Stimulated activated CD4-positive, alpha-beta T cell treated with anti-CD3 and anti-CD28 coated beads, Interleukin-2, amount 100 ng/mL, for 48 hours (primary cell): ENCODE measurements at regions not wholly inside any gene's neighbourhood (a gene's known extent, or its start where the extent isn't known, plus 50 kb on each side); places are given as distances from the start of the nearest gene placed in this dataset.
"Not testable (repeated sequence)": the region's sequence is repeated elsewhere in the genome, so short reads cannot be mapped to it uniquely, and the experiment has no call there.

Experiments
- DNase-seq, 2 donors: peaks; one replicate each; pipeline ENCODE4 v3.0.0-alpha.2; 2020

- DNase-seq, result no peak
These were observed 787.9 kb upstream of the RAB6C start for GRCh38 chr2:129191530-129191929.

GRCh38 chr2:129192117-129192516 is 787.3 kb upstream of the RAB6C start:
- no peak for DNase-seq

GRCh38 chr2:129192841-129193253 is 786.6 kb upstream of the RAB6C start:
- DNase-seq, result no peak

GRCh38 chr2:129193961-129194360 is 785.5 kb upstream of the RAB6C start:
- no peak for DNase-seq

GRCh38 chr2:129199501-129199900 is 780.0 kb upstream of the RAB6C start:
- DNase-seq, result no peak

- DNase-seq, result no peak
These were observed 777.8 kb upstream of the RAB6C start for GRCh38 chr2:129201696-129202095.

GRCh38 chr2:129203331-129203730 is 776.1 kb upstream of the RAB6C start:
- no peak for DNase-seq

- DNase-seq, result not testable (repeated sequence)
These were observed 774.9 kb upstream of the RAB6C start for GRCh38 chr2:129204581-129204980.

GRCh38 chr2:129205176-129205575 is 774.3 kb upstream of the RAB6C start:
- DNase-seq, result no peak

GRCh38 chr2:129205766-129206165 is 773.7 kb upstream of the RAB6C start:
- DNase-seq, result no peak

GRCh38 chr2:129212299-129212958 is 767.0 kb upstream of the RAB6C start:
- DNase-seq, result no peak

- DNase-seq, result no peak
These were observed 755.4 kb upstream of the RAB6C start for GRCh38 chr2:129224022-129224421.

GRCh38 chr2:129224486-129224885 is 755.0 kb upstream of the RAB6C start:
- no peak for DNase-seq

GRCh38 chr2:129229196-129229595 is 750.3 kb upstream of the RAB6C start:
- no peak for DNase-seq

- DNase-seq, result no peak
These were observed 749.5 kb upstream of the RAB6C start for GRCh38 chr2:129229830-129230441.

- DNase-seq, result no peak
These were observed 747.5 kb upstream of the RAB6C start for GRCh38 chr2:129231924-129232323.

GRCh38 chr2:129233166-129233565 is 746.3 kb upstream of the RAB6C start:
- DNase-seq, result no peak

GRCh38 chr2:129233751-129234406 is 745.6 kb upstream of the RAB6C start:
- DNase-seq, result no peak

- no peak for DNase-seq
These were observed 742.9 kb upstream of the RAB6C start for GRCh38 chr2:129236601-129237000.

GRCh38 chr2:129237966-129238725 is 741.3 kb upstream of the RAB6C start:
- no peak for DNase-seq

- DNase-seq, result no peak
These were observed 740.3 kb upstream of the RAB6C start for GRCh38 chr2:129239141-129239540.

- DNase-seq, result no peak
These were observed 739.4 kb upstream of the RAB6C start for GRCh38 chr2:129240061-129240460.

GRCh38 chr2:129242269-129242668 is 737.2 kb upstream of the RAB6C start:
- DNase-seq, result no peak

GRCh38 chr2:129247751-129248150 is 731.7 kb upstream of the RAB6C start:
- DNase-seq, result no peak
